Natural killer cell (primary cell): ENCODE measurements at regions not wholly inside any gene's neighbourhood (a gene's known extent, or its start where the extent isn't known, plus 50 kb on each side); places are given as distances from the start of the nearest gene placed in this dataset.

Experiments used
- ATAC-seq, 3 donors: fragments of 150-1000 bp in 2 of 3; fragments of 200-7000 bp in 1 of 3; cut with Tn5 transposase; 1 replicate in 1 of 3; 2 replicates in 2 of 3; pipeline ENCODE4 v1.10.0; 2021; ENCODE audit warnings: mild to moderate bottlenecking in 2 of 3, moderate library complexity in 2 of 3
- DNase-seq, 2 donors: peaks; one replicate each; pipeline versions ENCODE4 v3.0.0 to v3.0.0-alpha.2; 2013 to 2021; ENCODE audit warnings: mixed read lengths in 1 of 2
- H3K27ac ChIP-seq: one replicate; pipeline ENCODE4 v1.5.1; 2013; ENCODE audit warnings: mild to moderate bottlenecking, low read length
- H3K27me3 ChIP-seq: one replicate; pipeline ENCODE4 v1.6.1; 2013; ENCODE audit warnings: low read length; ENCODE audit not compliant: control insufficient read depth, insufficient read depth
- H3K36me3 ChIP-seq: one replicate; pipeline ENCODE4 v1.6.1; 2013; ENCODE audit warnings: low read length; ENCODE audit not compliant: control insufficient read depth, insufficient read depth
- H3K4me1 ChIP-seq: one replicate; pipeline ENCODE4 v1.6.1; 2013; ENCODE audit warnings: low read length; ENCODE audit not compliant: control insufficient read depth, insufficient read depth
- H3K4me3 ChIP-seq: one replicate; pipeline ENCODE4 v1.5.1; 2013; ENCODE audit warnings: low read length
- H3K9me3 ChIP-seq: one replicate; pipeline ENCODE4 v1.6.1; 2013; ENCODE audit warnings: low read length; ENCODE audit not compliant: control insufficient read depth, insufficient read depth
- H3K27ac Mint-ChIP-seq, 2 donors: one replicate each; pipeline ENCODE4 v1.8.0; 2022; ENCODE audit warnings: mild to moderate bottlenecking in 2 of 2, mixed read lengths in 2 of 2, moderate library complexity in 1 of 2
- H3K27me3 Mint-ChIP-seq, 2 donors: one replicate each; pipeline ENCODE4 v1.8.0; 2022; ENCODE audit warnings: low read depth in 2 of 2, mixed read lengths in 2 of 2
- H3K36me3 Mint-ChIP-seq: one replicate; pipeline ENCODE4 v1.8.0; 2022; ENCODE audit warnings: mixed read lengths
- H3K4me1 Mint-ChIP-seq, 2 donors: one replicate each; pipeline ENCODE4 v1.8.0; 2022; ENCODE audit warnings: mixed read lengths in 2 of 2
- H3K4me3 Mint-ChIP-seq: one replicate; pipeline ENCODE4 v1.8.0; 2022; ENCODE audit warnings: mild to moderate bottlenecking, moderate library complexity, mixed read lengths
- H3K9me3 Mint-ChIP-seq, 2 donors: one replicate each; pipeline ENCODE4 v1.8.0; 2022; ENCODE audit warnings: mixed read lengths in 2 of 2
- CTCF ChIP-seq: fragments of 200-600 bp; IDR thresholded peaks from one replicate; pipeline ENCODE4 v1.8.0; 2022; ENCODE audit warnings: antibody characterized with exemption
- WGBS: methylation state at CpG from one replicate; pipeline ENCODE4 v1.1.7; 2013; ENCODE audit warnings: missing lambda C conversion rate; ENCODE audit not compliant: insufficient coverage; 5-methylcytosine and 5-hydroxymethylcytosine counted together
- intact Hi-C: fragments of 100-400 bp; cut with micrococcal nuclease; formaldehyde crosslinking; loops from one replicate; pipeline ENCODE4 v1.14.2; 2022

GRCh38 chr13:105773863-105774538 is 761.5 kb downstream of the EFNB2 start:
- peaks cover 8 to 9% of the 10 kb centered on the region in 2 donors for H3K9me3 Mint-ChIP-seq
- H3K27ac Mint-ChIP-seq = no peak overlapping the region
- H3K4me3 ChIP-seq = no peak overlapping the region
- 25% methylated on average over 6 of the region's 7 CpGs for WGBS
- no peaks in the 10 kb centered on the region for H3K4me1 Mint-ChIP-seq
- ATAC-seq = no peak
- no peak overlapping the region for H3K4me3 Mint-ChIP-seq
- no peak overlapping the region for H3K27ac ChIP-seq
- intact Hi-C loops = no loop called here
- no peaks in the 10 kb centered on the region for H3K27me3 ChIP-seq
- H3K36me3 ChIP-seq = no peaks in the 10 kb centered on the region
- no peaks in the 10 kb centered on the region for H3K4me1 ChIP-seq
- no peak for DNase-seq
- H3K27me3 Mint-ChIP-seq = no peaks in the 10 kb centered on the region
- TF ChIP-seq CTCF = no peak
- no peaks in the 10 kb centered on the region for H3K9me3 ChIP-seq
- no peaks in the 10 kb centered on the region for H3K36me3 Mint-ChIP-seq

GRCh38 chr13:105773241-105773640 is 762.2 kb downstream of the EFNB2 start:
- no peak for DNase-seq
- Histone ChIP-seq H3K4me1 (no peaks in the 10 kb centered on the region), H3K9me3 (no peaks in the 10 kb centered on the region), H3K36me3 (no peaks in the 10 kb centered on the region), H3K4me3 (no peak overlapping the region), H3K27ac (no peak overlapping the region), H3K27me3 (no peaks in the 10 kb centered on the region)
- Mint-ChIP-seq H3K4me3 (no peak overlapping the region), H3K27ac (no peak overlapping the region), H3K27me3 (no peaks in the 10 kb centered on the region), H3K36me3 (no peaks in the 10 kb centered on the region), H3K4me1 (no peaks in the 10 kb centered on the region), H3K9me3 (peaks cover 9% of the 10 kb centered on the region in 2 donors)
- 85% methylated on average over 4 of the region's 4 CpGs for WGBS
- no peak for TF ChIP-seq CTCF
- no peak for ATAC-seq
- intact Hi-C loops = no loop called here

GRCh38 chr13:105764486-105764885 is 771.0 kb downstream of the EFNB2 start:
- H3K27ac ChIP-seq = no peak overlapping the region

More at GRCh38 chr13:105764486-105764885, 771.0 kb downstream of the EFNB2 start:
- TF ChIP-seq CTCF = no peak
- Histone ChIP-seq H3K4me3 (no peak overlapping the region), H3K36me3 (no peaks in the 10 kb centered on the region), H3K27me3 (no peaks in the 10 kb centered on the region), H3K4me1 (no peaks in the 10 kb centered on the region), H3K9me3 (no peaks in the 10 kb centered on the region)
- intact Hi-C loops = no loop called here
- Mint-ChIP-seq H3K27ac (no peak overlapping the region), H3K4me3 (no peak overlapping the region), H3K4me1 (no peaks in the 10 kb centered on the region), H3K36me3 (no peaks in the 10 kb centered on the region), H3K27me3 (no peaks in the 10 kb centered on the region), H3K9me3 (peaks cover 19 to 25% of the 10 kb centered on the region in 2 donors)
- WGBS = 80% methylated on average over 2 of the region's 2 CpGs
- ATAC-seq (no peak), DNase-seq (no peak)
